ENCODE measurements at regions not wholly inside any gene's neighbourhood (a gene's known extent, or its start where the extent isn't known, plus 50 kb on each side); places are given as distances from the start of the nearest gene placed in this dataset.

GRCh38 chr3:177425042-177425441 is 227.8 kb upstream of the TBL1XR1 start:
- H3K27ac ChIP-seq (ENCODE audit: low read length), result no peak overlapping the region
- ChIA-PET POLR2A (ENCODE audit: unreplicated experiment) (no interaction called here), CTCF (no interaction called here)
- H3K4me3 ChIP-seq (ENCODE audit: low read length), result no peak overlapping the region
- TF ChIP-seq EZH2phosphoT487 (IDR thresholded peaks at IDR 0.05; ENCODE audit: borderline replicate concordance, low read length), result no peak
- no peak for TF ChIP-seq EZH2 (IDR thresholded peaks at IDR 0.05; ENCODE audit: low read length, unreplicated experiment)
- no peak for TF ChIP-seq CTCF (conservative IDR thresholded peaks at IDR 0.05; ENCODE audit: low read depth, low read length)
- H3K4me2 ChIP-seq (ENCODE audit: low read length), result no peak overlapping the region
- H3K9me2 ChIP-seq (replicated peaks; ENCODE audit: low read length), result no peaks in the 10 kb centered on the region
- no peaks in the 10 kb centered on the region for H3K79me2 ChIP-seq (ENCODE audit: low read length)
- DNase-seq, result no peak
- no peaks in the 10 kb centered on the region for H3F3A ChIP-seq (ENCODE audit: low read length, unreplicated experiment)
- H3K36me3 ChIP-seq (ENCODE audit: low read depth, low read length), result no peaks in the 10 kb centered on the region
- H4K20me1 ChIP-seq (ENCODE audit: low read length), result no peaks in the 10 kb centered on the region
- H3K27me3 ChIP-seq (ENCODE audit: low read length), result no peaks in the 10 kb centered on the region
- H3K4me1 ChIP-seq (ENCODE audit: insufficient read depth, low read length), result peaks cover 16% of the 10 kb centered on the region
- H3K9ac ChIP-seq (ENCODE audit: low read length), result no peak overlapping the region
- intact Hi-C loops (cut with micrococcal nuclease), result no loop called here
- H3K9me3 ChIP-seq (ENCODE audit: low read length), result no peaks in the 10 kb centered on the region
- H2AFZ ChIP-seq (ENCODE audit: low read length), result no peak overlapping the region
- no peak for ATAC-seq
- no TSS peak for BruUV-seq (replicated peaks)

- Histone ChIP-seq H3F3A (ENCODE audit: low read length, unreplicated experiment) (no peaks in the 10 kb centered on the region), H3K79me2 (ENCODE audit: low read length) (no peaks in the 10 kb centered on the region), H3K4me2 (ENCODE audit: low read length) (no peak overlapping the region), H3K9me2 (replicated peaks; ENCODE audit: low read length) (no peaks in the 10 kb centered on the region), H3K27ac (ENCODE audit: low read length) (no peak overlapping the region), H4K20me1 (ENCODE audit: low read length) (no peaks in the 10 kb centered on the region), H3K4me1 (ENCODE audit: insufficient read depth, low read length) (peaks cover 8% of the 10 kb centered on the region), H2AFZ (ENCODE audit: low read length) (no peak overlapping the region), H3K27me3 (ENCODE audit: low read length) (no peaks in the 10 kb centered on the region), H3K36me3 (ENCODE audit: low read depth, low read length) (no peaks in the 10 kb centered on the region), H3K9ac (ENCODE audit: low read length) (no peak overlapping the region), H3K9me3 (ENCODE audit: low read length) (no peaks in the 10 kb centered on the region), H3K4me3 (ENCODE audit: low read length) (no peak overlapping the region)
- ChIA-PET POLR2A (ENCODE audit: unreplicated experiment) (interaction anchor here (0.6 kb wide), 1 partner anchor 29 kb away, joined by 3 read pairs; no protein-coding TSS in a partner anchor), CTCF (interaction anchor here (0.6 kb wide), 1 partner anchor 46 kb away, joined by 3 read pairs; no protein-coding TSS in a partner anchor)
- ATAC-seq, result peak; percentile 61
- no TSS peak for BruUV-seq (replicated peaks)
- no peak for TF ChIP-seq EZH2phosphoT487 (IDR thresholded peaks at IDR 0.05; ENCODE audit: borderline replicate concordance, low read length)
- no peak for TF ChIP-seq CTCF (conservative IDR thresholded peaks at IDR 0.05; ENCODE audit: low read depth, low read length)
- no peak for TF ChIP-seq EZH2 (IDR thresholded peaks at IDR 0.05; ENCODE audit: low read length, unreplicated experiment)
- intact Hi-C loops (cut with micrococcal nuclease), result no loop called here
- DNase-seq, result peak; percentile 19
These were observed 229.0 kb upstream of the TBL1XR1 start for GRCh38 chr3:177426106-177426877.

GRCh38 chr3:177426878-177427495 is 229.7 kb upstream of the TBL1XR1 start:
- H3K9me3 ChIP-seq (ENCODE audit: low read length), result no peaks in the 10 kb centered on the region
- H3K9me2 ChIP-seq (replicated peaks; ENCODE audit: low read length), result no peaks in the 10 kb centered on the region
- no peak overlapping the region for H3K9ac ChIP-seq (ENCODE audit: low read length)
- ChIA-PET CTCF (interaction anchor here (0.6 kb wide), 1 partner anchor 47 kb away, joined by 3 read pairs; no protein-coding TSS in a partner anchor), POLR2A (ENCODE audit: unreplicated experiment) (no interaction called here)
- peaks cover 8% of the 10 kb centered on the region for H3K4me1 ChIP-seq (ENCODE audit: insufficient read depth, low read length)
- TF ChIP-seq EZH2 (IDR thresholded peaks at IDR 0.05; ENCODE audit: low read length, unreplicated experiment), result no peak
- no peak overlapping the region for H3K27ac ChIP-seq (ENCODE audit: low read length)
- no peaks in the 10 kb centered on the region for H3K36me3 ChIP-seq (ENCODE audit: low read depth, low read length)
- DNase-seq, result no peak
- H4K20me1 ChIP-seq (ENCODE audit: low read length), result no peaks in the 10 kb centered on the region
- H2AFZ ChIP-seq (ENCODE audit: low read length), result no peak overlapping the region
- no peak overlapping the region for H3K4me3 ChIP-seq (ENCODE audit: low read length)
- H3K27me3 ChIP-seq (ENCODE audit: low read length), result no peaks in the 10 kb centered on the region
- H3K4me2 ChIP-seq (ENCODE audit: low read length), result no peak overlapping the region
- BruUV-seq (replicated peaks), result no TSS peak
- H3K79me2 ChIP-seq (ENCODE audit: low read length), result no peaks in the 10 kb centered on the region
- intact Hi-C loops (cut with micrococcal nuclease), result no loop called here
- no peaks in the 10 kb centered on the region for H3F3A ChIP-seq (ENCODE audit: low read length, unreplicated experiment)
- ATAC-seq, result no peak

Measured in PC-3 (cell line).